Keratinocyte (primary cell): ENCODE measurements at regions not wholly inside any gene's neighbourhood (a gene's known extent, or its start where the extent isn't known, plus 50 kb on each side); places are given as distances from the start of the nearest gene placed in this dataset.
"Not testable (repeated sequence)": the region's sequence is repeated elsewhere in the genome, so short reads cannot be mapped to it uniquely, and the experiment has no call there.

ENCODE experiments used
- DNase-seq: peaks from one replicate; pipeline ENCODE4 v3.0.0-alpha.2; 2011; ENCODE audit warnings: low read depth, missing footprints, low spot score
- FAIRE-seq: peaks from 2 replicates; lab custom pipeline; 2011; peaks lifted over from hg19 to GRCh38; lab: Jason Lieb, UNC
- H2AFZ ChIP-seq: 2 replicates; pipeline ENCODE4 v1.6.0; 2012; ENCODE audit warnings: low read length, control low read depth, inconsistent platforms; ENCODE audit not compliant: control insufficient read depth
- H3K27ac ChIP-seq: 2 replicates; pipeline ENCODE4 v1.5.1; 2011; ENCODE audit warnings: low read length; ENCODE audit not compliant: control insufficient read depth, insufficient read depth
- H3K27me3 ChIP-seq: 3 replicates; pipeline ENCODE4 v1.6.0; 2011; ENCODE audit warnings: low read length; ENCODE audit not compliant: control insufficient read depth, insufficient read depth; ENCODE audit errors: extremely low read depth
- H3K36me3 ChIP-seq, 2 experiments: 2 replicates in 1 of 2; 3 replicates in 1 of 2; pipeline ENCODE4 v1.5.1; 2011; ENCODE audit warnings: low read length in 2 of 2, mild to moderate bottlenecking in 1 of 2; ENCODE audit not compliant: control insufficient read depth in 2 of 2, insufficient read depth in 2 of 2; ENCODE audit errors: extremely low read depth in 1 of 2
- H3K4me1 ChIP-seq: 3 replicates; pipeline ENCODE4 v1.5.1; 2011; ENCODE audit warnings: low read length; ENCODE audit not compliant: control insufficient read depth, insufficient read depth; ENCODE audit errors: extremely low read depth
- H3K4me2 ChIP-seq: 3 replicates; pipeline ENCODE4 v1.6.0; 2011; ENCODE audit warnings: low read depth, low read length; ENCODE audit not compliant: control insufficient read depth, insufficient read depth; ENCODE audit errors: extremely low read depth
- H3K4me3 ChIP-seq, 3 experiments: fragments of 200-600 bp in 1 of 3; sonication (generic) in 1 of 3; 2 replicates in 2 of 3; 3 replicates in 1 of 3; pipeline ENCODE4 v1.5.1; 2011 to 2016; ENCODE audit warnings: low read length in 3 of 3, mild to moderate bottlenecking in 3 of 3, control low read depth in 2 of 3, inconsistent platforms in 1 of 3, low read depth in 1 of 3, mixed read lengths in 1 of 3, mixed run types in 1 of 3, moderate library complexity in 1 of 3; ENCODE audit not compliant: control insufficient read depth in 2 of 3, insufficient read depth in 2 of 3; ENCODE audit errors: extremely low read depth in 1 of 3
- H3K79me2 ChIP-seq: 2 replicates; pipeline ENCODE4 v1.6.0; 2012; ENCODE audit warnings: low read length; ENCODE audit not compliant: control insufficient read depth, insufficient read depth
- H3K9ac ChIP-seq: 3 replicates; pipeline ENCODE4 v1.6.0; 2011; ENCODE audit warnings: low read length; ENCODE audit not compliant: control insufficient read depth, insufficient read depth; ENCODE audit errors: extremely low read depth
- H3K9me1 ChIP-seq: 3 replicates; pipeline ENCODE4 v1.6.0; 2011; ENCODE audit warnings: low read length; ENCODE audit not compliant: control insufficient read depth, insufficient read depth; ENCODE audit errors: extremely low read depth
- H3K9me3 ChIP-seq: 2 replicates; pipeline ENCODE4 v1.5.1; 2012; ENCODE audit warnings: low read depth, low read length; ENCODE audit not compliant: control insufficient read depth
- H4K20me1 ChIP-seq: 3 replicates; pipeline ENCODE4 v1.6.0; 2011; ENCODE audit warnings: low read length; ENCODE audit not compliant: control insufficient read depth, insufficient read depth; ENCODE audit errors: extremely low read depth
- dilution Hi-C: fragments of 300-500 bp; cut with MboI; formaldehyde crosslinking; loops from one replicate; pipeline ENCODE4 v1.7.0; 2020; ENCODE audit warnings: low sequenced_read_pairs; ENCODE audit not compliant: extremely low pct_ligation_motif_present

GRCh38 chr4:49211396-49212194 lies 225.5 kb downstream of the CWH43 start:
- H3K4me3 ChIP-seq, H3K4me2 ChIP-seq, H2AFZ ChIP-seq, dilution Hi-C loops, H3K9me1 ChIP-seq, H3K36me3 ChIP-seq, H3K27me3 ChIP-seq, DNase-seq, H3K4me1 ChIP-seq, H4K20me1 ChIP-seq, H3K27ac ChIP-seq, H3K9ac ChIP-seq, H3K79me2 ChIP-seq, FAIRE-seq: not testable (repeated sequence)
- H3K9me3 ChIP-seq: peaks cover 17% of the 10 kb centered on the region

- H3K4me3 ChIP-seq, FAIRE-seq, H3K36me3 ChIP-seq, H3K4me2 ChIP-seq, H3K9me1 ChIP-seq, H2AFZ ChIP-seq, H3K79me2 ChIP-seq, H3K27me3 ChIP-seq, H4K20me1 ChIP-seq, H3K27ac ChIP-seq, dilution Hi-C loops, H3K4me1 ChIP-seq, DNase-seq, H3K9ac ChIP-seq: not testable (repeated sequence)
- peaks cover 17% of the 10 kb centered on the region for H3K9me3 ChIP-seq
These were observed 227.2 kb downstream of the CWH43 start for GRCh38 chr4:49213250-49213649.

- dilution Hi-C loops, H3K4me3 ChIP-seq, FAIRE-seq, H3K4me1 ChIP-seq, DNase-seq, H2AFZ ChIP-seq, H3K27ac ChIP-seq, H3K27me3 ChIP-seq, H3K9ac ChIP-seq, H4K20me1 ChIP-seq, H3K4me2 ChIP-seq, H3K9me1 ChIP-seq, H3K79me2 ChIP-seq, H3K36me3 ChIP-seq: not testable (repeated sequence)
- H3K9me3 ChIP-seq: peaks cover 17% of the 10 kb centered on the region
These were observed 227.7 kb downstream of the CWH43 start for GRCh38 chr4:49213750-49214149.

- H3K9ac ChIP-seq, DNase-seq, H3K4me2 ChIP-seq, H2AFZ ChIP-seq, H3K9me1 ChIP-seq, H3K4me1 ChIP-seq, H3K4me3 ChIP-seq, H3K27ac ChIP-seq, H3K27me3 ChIP-seq, FAIRE-seq, dilution Hi-C loops, H3K36me3 ChIP-seq, H4K20me1 ChIP-seq, H3K79me2 ChIP-seq: not testable (repeated sequence)
- H3K9me3 ChIP-seq: peaks cover 21% of the 10 kb centered on the region
These were observed 228.5 kb downstream of the CWH43 start for GRCh38 chr4:49214453-49215081.

GRCh38 chr4:49215082-49215479 lies 229.0 kb downstream of the CWH43 start:
- H3K4me3 ChIP-seq, H4K20me1 ChIP-seq, H3K4me2 ChIP-seq, H3K27me3 ChIP-seq, H3K9ac ChIP-seq, H3K4me1 ChIP-seq, H3K79me2 ChIP-seq, DNase-seq, H3K36me3 ChIP-seq, H3K27ac ChIP-seq, H3K9me1 ChIP-seq, dilution Hi-C loops, H2AFZ ChIP-seq, FAIRE-seq: not testable (repeated sequence)
- peaks cover 21% of the 10 kb centered on the region for H3K9me3 ChIP-seq
